Panc1 (cell line): ENCODE measurements at regions not wholly inside any gene's neighbourhood (a gene's known extent, or its start where the extent isn't known, plus 50 kb on each side); places are given as distances from the start of the nearest gene placed in this dataset.

Source experiments
- ATAC-seq: fragments of 200-7000 bp; cut with Tn5 transposase; 2 replicates; pipeline ENCODE4 v1.9.1; 2020; ENCODE audit warnings: mild to moderate bottlenecking, moderate library complexity
- BruUV-seq: library from RNA; stranded (reverse); fragments of 400-500 nt; replicated peaks from 2 replicates; lab custom pipeline; 2021; lab: Mats Ljungman, UMichigan
- CTCF ChIA-PET: fragments of 300-600 bp; sonication (Branson Sonifier 250); formaldehyde crosslinking; loops from one replicate; lab custom pipeline; 2022; ENCODE audit warnings: antibody characterized with exemption; lab: Charles Lee
- POLR2A ChIA-PET: fragments of 300-600 bp; sonication (Branson Sonifier 250); formaldehyde crosslinking; loops from one replicate; lab custom pipeline; 2022; ENCODE audit warnings: antibody characterized with exemption; lab: Charles Lee
- DNase-seq: peaks from one replicate; pipeline ENCODE4 v3.0.0-alpha.2; 2010; ENCODE audit warnings: low read depth, low spot score
- H3K27ac ChIP-seq: 2 replicates; pipeline ENCODE4 v1.5.1; 2011; ENCODE audit warnings: mild to moderate bottlenecking, low read length, inconsistent platforms
- H3K27me3 ChIP-seq: fragments of 200-500 bp; sonication (Bioruptor generic); 2 replicates; pipeline ENCODE4 v1.6.0; 2014; ENCODE audit warnings: low read length, inconsistent platforms; ENCODE audit not compliant: control insufficient read depth, insufficient read depth
- H3K36me3 ChIP-seq: fragments of 200-500 bp; sonication (Bioruptor generic); 2 replicates; pipeline ENCODE4 v1.5.1; 2014; ENCODE audit warnings: inconsistent platforms, mild to moderate bottlenecking, low read length, moderate library complexity; ENCODE audit not compliant: control insufficient read depth, insufficient read depth
- H3K4me1 ChIP-seq: 2 replicates; pipeline ENCODE4 v1.5.1; 2011; ENCODE audit warnings: inconsistent platforms, mild to moderate bottlenecking, low read length, moderate library complexity; ENCODE audit not compliant: control insufficient read depth, insufficient read depth
- H3K4me3 ChIP-seq, 2 experiments: 2 replicates each; pipeline ENCODE4 v1.5.1; 2011 to 2012; ENCODE audit warnings: low read depth in 2 of 2, low read length in 2 of 2, mild to moderate bottlenecking in 2 of 2, inconsistent platforms in 1 of 2, moderate library complexity in 1 of 2
- H3K9me3 ChIP-seq: fragments of 200-500 bp; sonication (Bioruptor generic); 2 replicates; pipeline ENCODE4 v1.5.1; 2014; ENCODE audit warnings: low read depth, mild to moderate bottlenecking, inconsistent platforms, low read length, moderate library complexity; ENCODE audit not compliant: control insufficient read depth, insufficient read depth
- CTCF ChIP-seq: fragments of 450-650 bp; IDR thresholded peaks from 2 replicates; pipeline ENCODE4 v1.5.1; 2017; ENCODE audit warnings: mild to moderate bottlenecking
- POLR2AphosphoS5 ChIP-seq: IDR thresholded peaks from 2 replicates; pipeline ENCODE4 v1.6.1; 2012; ENCODE audit warnings: mild to moderate bottlenecking, low read depth, low read length, moderate library complexity
- REST ChIP-seq, 2 experiments: IDR thresholded peaks; 2 replicates each; pipeline ENCODE4 v1.6.1; 2011 to 2012; ENCODE audit warnings: low read depth in 2 of 2, control low read depth in 1 of 2, low read length in 1 of 2, mild to moderate bottlenecking in 1 of 2, moderate library complexity in 1 of 2; ENCODE audit not compliant: insufficient read depth in 1 of 2
- SIN3A ChIP-seq: IDR thresholded peaks from 2 replicates; pipeline ENCODE4 v1.6.1; 2012; ENCODE audit warnings: low read depth, mild to moderate bottlenecking, low read length, moderate library complexity, borderline replicate concordance; ENCODE audit not compliant: insufficient read depth
- TCF7L2 ChIP-seq: IDR thresholded peaks from 2 replicates; pipeline ENCODE4 v1.6.1; 2011; ENCODE audit warnings: mild to moderate bottlenecking, low read depth, low read length, inconsistent platforms
- in situ Hi-C: cut with HindIII; loops from 2 replicates; pipeline ENCODE4 v1.10.0; 2016; ENCODE audit warnings: low sequenced_read_pairs, low pct_unique_long_range_greater_than_20kb
- intact Hi-C: fragments of 100-400 bp; cut with micrococcal nuclease; formaldehyde crosslinking; loops from one replicate; pipeline ENCODE4 v1.10.0; 2022; ENCODE audit not compliant: unreplicated experiment

- Histone ChIP-seq H3K4me3 (no peak overlapping the region), H3K36me3 (no peaks in the 10 kb centered on the region), H3K27ac (no peak overlapping the region), H3K9me3 (no peaks in the 10 kb centered on the region), H3K4me1 (no peaks in the 10 kb centered on the region), H3K27me3 (no peaks in the 10 kb centered on the region)
- POLR2A ChIA-PET = no interaction called here
- BruUV-seq = no TSS peak
- DNase-seq = no peak
- ATAC-seq = no peak
- TF ChIP-seq CTCF (no peak), POLR2AphosphoS5 (no peak), SIN3A (no peak), REST (IDR thresholded peaks at IDR 0.05; ENCODE audit: insufficient read depth in 1 of 2, low read depth in 2 of 2, low read length in 1 of 2) (no peak), TCF7L2 (no peak)
- CTCF ChIA-PET = no interaction called here
- in situ Hi-C loops = no loop called here
- intact Hi-C loops = no loop called here
Measured at GRCh38 chr7:123351027-123351426, 151.3 kb upstream of the SLC13A1 start.

GRCh38 chr7:123348690-123349089, 148.9 kb upstream of the SLC13A1 start:
- Histone ChIP-seq H3K27me3 (no peaks in the 10 kb centered on the region), H3K9me3 (no peaks in the 10 kb centered on the region), H3K27ac (no peak overlapping the region), H3K4me1 (no peaks in the 10 kb centered on the region), H3K4me3 (no peak overlapping the region), H3K36me3 (no peaks in the 10 kb centered on the region)
- CTCF ChIA-PET = no interaction called here
- POLR2A ChIA-PET = no interaction called here
- DNase-seq (no peak), ATAC-seq (no peak)
- intact Hi-C loops (no loop called here), in situ Hi-C loops (no loop called here)
- TF ChIP-seq POLR2AphosphoS5 = no peak
- no TSS peak for BruUV-seq

- ATAC-seq (no peak), DNase-seq (no peak)
- no TSS peak for BruUV-seq
- intact Hi-C loops (no loop called here), in situ Hi-C loops (no loop called here)
- TF ChIP-seq POLR2AphosphoS5 (no peak), REST (IDR thresholded peaks at IDR 0.05; ENCODE audit: insufficient read depth in 1 of 2, low read depth in 2 of 2, low read length in 1 of 2) (no peak), TCF7L2 (no peak), CTCF (no peak)
- ChIA-PET POLR2A (no interaction called here), CTCF (no interaction called here)
- Histone ChIP-seq H3K9me3 (no peaks in the 10 kb centered on the region), H3K4me3 (no peak overlapping the region), H3K27ac (no peak overlapping the region), H3K4me1 (no peaks in the 10 kb centered on the region), H3K27me3 (no peaks in the 10 kb centered on the region), H3K36me3 (no peaks in the 10 kb centered on the region)
Measured at GRCh38 chr7:123346766-123347165, 147.0 kb upstream of the SLC13A1 start.
